GM18907 (cell line): ENCODE measurements at regions not wholly inside any gene's neighbourhood (a gene's known extent, or its start where the extent isn't known, plus 50 kb on each side); places are given as distances from the start of the nearest gene placed in this dataset.

Experiments
- ATAC-seq: cut with Tn5 transposase; IDR thresholded peaks from one replicate; pipeline ENCODE4 v1.9.1; 2021; ENCODE audit warnings: mild to moderate bottlenecking, moderate library complexity; ENCODE audit not compliant: unreplicated experiment

GRCh38 chr2:234135750-234136221 lies 85.3 kb downstream of the SPP2 start:
- ATAC-seq: peak; percentile 50

GRCh38 chr2:234134496-234134895 lies 84.0 kb downstream of the SPP2 start:
- no peak for ATAC-seq

GRCh38 chr2:234133004-234133403 lies 82.5 kb downstream of the SPP2 start:
- ATAC-seq: no peak

- no peak for ATAC-seq
Measured at GRCh38 chr2:234130777-234131181, 80.3 kb downstream of the SPP2 start.

GRCh38 chr2:234128606-234129005 lies 78.1 kb downstream of the SPP2 start:
- no peak for ATAC-seq
